Activated CD4-positive, alpha-beta T cell treated with anti-CD3 and anti-CD28 coated beads, Interleukin-2, amount 50 U/mL, for 24 hours (primary cell): ENCODE measurements at regions not wholly inside any gene's neighbourhood (a gene's known extent, or its start where the extent isn't known, plus 50 kb on each side); places are given as distances from the start of the nearest gene placed in this dataset.

Experiments
- DNase-seq, 2 donors: peaks; one replicate each; pipeline ENCODE4 v3.0.0-alpha.2; 2020; ENCODE audit warnings: low read depth in 1 of 2, low spot score in 1 of 2

- no peak for DNase-seq
Measured at GRCh38 chr9:19940811-19941535, 152.1 kb upstream of the SLC24A2 start.

GRCh38 chr9:19939734-19940278 lies 151.0 kb upstream of the SLC24A2 start:
- no peak for DNase-seq

GRCh38 chr9:19938990-19939733 lies 150.3 kb upstream of the SLC24A2 start:
- DNase-seq = no peak

- no peak for DNase-seq
Measured at GRCh38 chr9:19937121-19937520, 148.3 kb upstream of the SLC24A2 start.

- DNase-seq = no peak
Measured at GRCh38 chr9:19936598-19936997, 147.8 kb upstream of the SLC24A2 start.

- DNase-seq = no peak
Measured at GRCh38 chr9:19935422-19935821, 146.6 kb upstream of the SLC24A2 start.

GRCh38 chr9:19934301-19934871 lies 145.5 kb upstream of the SLC24A2 start:
- no peak for DNase-seq

- no peak for DNase-seq
Measured at GRCh38 chr9:19931098-19931890, 142.5 kb upstream of the SLC24A2 start.

- DNase-seq = no peak
Measured at GRCh38 chr9:19927560-19927959, 138.7 kb upstream of the SLC24A2 start.

- DNase-seq = no peak
Measured at GRCh38 chr9:19926774-19927173, 137.9 kb upstream of the SLC24A2 start.

GRCh38 chr9:19925674-19926503 lies 137.1 kb upstream of the SLC24A2 start:
- DNase-seq = peak; percentile 58 to 82

GRCh38 chr9:19924080-19924479 lies 135.2 kb upstream of the SLC24A2 start:
- no peak for DNase-seq

GRCh38 chr9:19922476-19923118 lies 133.8 kb upstream of the SLC24A2 start:
- no peak for DNase-seq

GRCh38 chr9:19920401-19920800 lies 131.6 kb upstream of the SLC24A2 start:
- no peak for DNase-seq

GRCh38 chr9:19918630-19919029 lies 129.8 kb upstream of the SLC24A2 start:
- no peak for DNase-seq

GRCh38 chr9:19914044-19914443 lies 125.2 kb upstream of the SLC24A2 start:
- no peak for DNase-seq

GRCh38 chr9:19913151-19913550 lies 124.3 kb upstream of the SLC24A2 start:
- DNase-seq = no peak

- DNase-seq = no peak
Measured at GRCh38 chr9:19903076-19903475, 114.2 kb upstream of the SLC24A2 start.

GRCh38 chr9:19901586-19901985 lies 112.7 kb upstream of the SLC24A2 start:
- DNase-seq = no peak

GRCh38 chr9:19896161-19896560 lies 107.3 kb upstream of the SLC24A2 start:
- no peak for DNase-seq
